ENCODE measurements at regions not wholly inside any gene's neighbourhood (a gene's known extent, or its start where the extent isn't known, plus 50 kb on each side); places are given as distances from the start of the nearest gene placed in this dataset.

DNA sequence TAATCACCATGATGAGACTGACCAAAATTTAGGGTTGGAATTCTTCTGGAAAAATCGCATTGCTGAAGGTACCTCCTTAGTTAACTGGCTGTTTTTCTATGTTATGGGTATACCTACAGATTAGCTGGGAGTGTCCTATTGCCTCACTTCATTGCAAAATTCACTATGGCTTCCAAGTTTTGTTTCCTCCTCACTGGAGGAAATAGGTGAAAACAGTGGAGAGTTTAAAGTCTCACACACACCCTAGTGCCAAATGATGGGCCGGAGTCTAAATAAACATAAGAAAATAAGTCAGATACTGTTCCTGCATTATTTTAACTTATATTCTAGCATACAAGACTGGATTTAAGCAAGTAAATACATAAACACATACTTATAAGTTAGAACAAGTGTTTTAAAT, 98.2 kb downstream of the AHR start:
- no peak overlapping the region for H3K27ac ChIP-seq (ENCODE audit: low read depth, low read length, severe bottlenecking)
- H3K36me3 ChIP-seq (ENCODE audit: control insufficient read depth, insufficient read depth, low read length): no peaks in the 10 kb centered on the region
- H3K4me3 ChIP-seq (ENCODE audit: extremely low read depth, insufficient read depth, low read length, poor library complexity, severe bottlenecking): no peak overlapping the region
- H3K4me1 ChIP-seq (ENCODE audit: control insufficient read depth, insufficient read depth, low read length, poor library complexity, severe bottlenecking): no peaks in the 10 kb centered on the region
- no CpG with 5 or more reads among the region's 2 CpGs for WGBS, 2 experiments (ENCODE audit: insufficient coverage in 2 of 2)
- peaks cover 23% of the 10 kb centered on the region for H3K9me3 ChIP-seq (ENCODE audit: control insufficient read depth, low read length)

DNA sequence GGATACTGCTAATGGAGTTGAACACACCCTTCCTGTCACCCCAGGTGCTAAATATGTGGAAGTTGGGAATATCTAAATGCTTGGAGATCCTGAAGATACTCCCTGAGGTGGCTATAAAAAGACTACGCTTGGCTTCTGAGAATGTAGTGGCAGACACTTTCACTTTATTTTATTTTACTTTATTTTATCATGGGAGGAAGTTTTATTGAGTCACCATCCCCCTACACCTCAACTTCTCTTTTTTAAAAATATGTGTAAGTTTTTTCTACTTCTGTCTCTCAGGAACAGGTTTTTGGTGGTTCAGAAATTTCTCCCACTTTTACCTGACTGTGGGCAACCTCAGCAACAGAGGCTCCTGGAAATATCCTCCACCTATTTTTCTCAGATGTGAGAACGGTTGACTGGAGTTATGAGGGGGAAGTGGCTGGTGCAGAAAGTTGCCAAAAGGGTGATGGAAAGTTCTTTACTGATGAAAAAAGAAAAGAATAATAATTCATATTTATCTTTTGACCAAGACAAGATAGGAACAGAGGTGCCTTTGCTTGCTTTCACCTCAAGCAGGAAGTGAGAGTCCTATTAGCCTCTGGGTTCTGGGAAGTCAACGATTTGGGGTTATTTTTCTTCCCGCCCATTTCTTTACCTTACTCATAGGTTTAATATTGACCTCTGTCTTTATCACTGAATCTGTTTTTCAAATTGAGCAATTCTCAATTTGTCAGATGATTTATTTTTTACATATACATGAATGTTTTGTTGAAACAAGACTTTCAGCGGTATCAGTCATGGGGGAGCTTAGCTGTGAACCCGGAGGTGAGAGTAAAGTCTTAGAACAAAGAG, 103.6 kb downstream of the AHR start:
- Histone ChIP-seq H3K36me3 (ENCODE audit: control insufficient read depth, insufficient read depth, low read length) (no peaks in the 10 kb centered on the region), H3K27ac (ENCODE audit: low read depth, low read length, severe bottlenecking) (no peak overlapping the region)
- 100% methylated on average over 1 to 2 of the region's 6 CpGs for WGBS, 2 experiments (ENCODE audit: insufficient coverage in 2 of 2)

DNA sequence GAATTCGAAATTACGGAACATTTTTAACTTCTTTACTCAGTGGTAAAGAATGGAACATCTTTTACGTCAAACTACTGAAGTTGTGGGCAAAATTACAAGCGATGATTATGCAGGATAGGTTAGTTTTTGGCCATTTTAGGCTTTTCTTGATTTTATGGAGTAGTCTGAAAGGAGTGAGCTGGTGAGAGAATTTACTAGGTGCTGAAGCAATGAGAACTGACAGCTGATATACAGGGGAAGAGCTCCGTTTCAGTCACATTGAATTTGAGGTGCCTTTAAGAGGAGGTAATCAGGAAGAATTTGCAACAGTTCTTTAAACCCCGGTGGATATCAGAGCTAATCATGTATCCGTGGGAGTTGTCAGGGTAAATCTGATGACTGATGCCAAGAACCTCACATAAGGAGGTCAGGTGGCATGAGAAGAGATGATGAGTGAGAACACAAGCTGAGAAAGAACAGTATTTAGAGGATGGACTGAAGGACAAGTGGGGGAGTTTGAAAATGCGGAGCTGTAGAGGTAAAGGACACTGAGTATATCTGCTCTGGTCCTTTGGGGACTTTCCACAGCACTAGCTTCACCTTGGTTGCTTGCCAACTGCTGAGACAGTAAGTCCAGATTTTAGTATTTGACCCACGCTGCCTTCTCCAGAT, 104.3 kb downstream of the AHR start:
- Histone ChIP-seq H3K36me3 (ENCODE audit: control insufficient read depth, insufficient read depth, low read length) (no peaks in the 10 kb centered on the region), H3K9me3 (ENCODE audit: control insufficient read depth, low read length) (no peaks in the 10 kb centered on the region), H3K4me1 (ENCODE audit: control insufficient read depth, insufficient read depth, low read length, poor library complexity, severe bottlenecking) (peaks cover 8% of the 10 kb centered on the region), H3K27ac (ENCODE audit: low read depth, low read length, severe bottlenecking) (no peak overlapping the region), H3K4me3 (ENCODE audit: extremely low read depth, insufficient read depth, low read length, poor library complexity, severe bottlenecking) (no peak overlapping the region)
- WGBS, 2 experiments (ENCODE audit: insufficient coverage in 2 of 2): 94 to 95% methylated on average over 6 of the region's 9 CpGs

More for the DNA sequence above, 103.6 kb downstream of the AHR start:
- Histone ChIP-seq H3K9me3 (ENCODE audit: control insufficient read depth, low read length) (no peaks in the 10 kb centered on the region), H3K4me3 (ENCODE audit: extremely low read depth, insufficient read depth, low read length, poor library complexity, severe bottlenecking) (no peak overlapping the region), H3K4me1 (ENCODE audit: control insufficient read depth, insufficient read depth, low read length, poor library complexity, severe bottlenecking) (peaks cover 8% of the 10 kb centered on the region)

DNA sequence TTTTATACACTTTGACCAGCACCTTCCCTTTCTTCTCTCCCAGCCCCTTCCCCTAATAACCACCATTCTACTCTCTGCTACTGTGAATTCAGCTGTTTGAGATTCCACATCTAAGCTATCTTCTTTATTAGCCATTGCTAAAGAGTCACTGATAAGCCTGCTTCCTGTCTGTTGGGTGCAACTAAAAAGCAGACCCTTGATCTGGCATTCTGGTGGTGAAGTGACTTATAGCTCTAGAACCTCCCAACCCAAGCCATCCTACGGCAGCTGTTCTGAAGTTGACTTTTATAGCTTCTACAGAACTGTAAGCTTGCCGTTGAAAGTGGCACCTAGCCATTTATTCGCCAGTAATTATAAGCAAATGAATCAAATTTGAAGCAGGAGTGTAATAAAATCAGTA, 105.6 kb downstream of the AHR start:
- 100% methylated on average over 1 of the region's 3 CpGs for WGBS, 2 experiments (ENCODE audit: insufficient coverage in 2 of 2)
- Histone ChIP-seq H3K36me3 (ENCODE audit: control insufficient read depth, insufficient read depth, low read length) (no peaks in the 10 kb centered on the region), H3K27ac (ENCODE audit: low read depth, low read length, severe bottlenecking) (no peak overlapping the region), H3K4me1 (ENCODE audit: control insufficient read depth, insufficient read depth, low read length, poor library complexity, severe bottlenecking) (peaks cover 15% of the 10 kb centered on the region), H3K9me3 (ENCODE audit: control insufficient read depth, low read length) (no peaks in the 10 kb centered on the region), H3K4me3 (ENCODE audit: extremely low read depth, insufficient read depth, low read length, poor library complexity, severe bottlenecking) (no peak overlapping the region)

DNA sequence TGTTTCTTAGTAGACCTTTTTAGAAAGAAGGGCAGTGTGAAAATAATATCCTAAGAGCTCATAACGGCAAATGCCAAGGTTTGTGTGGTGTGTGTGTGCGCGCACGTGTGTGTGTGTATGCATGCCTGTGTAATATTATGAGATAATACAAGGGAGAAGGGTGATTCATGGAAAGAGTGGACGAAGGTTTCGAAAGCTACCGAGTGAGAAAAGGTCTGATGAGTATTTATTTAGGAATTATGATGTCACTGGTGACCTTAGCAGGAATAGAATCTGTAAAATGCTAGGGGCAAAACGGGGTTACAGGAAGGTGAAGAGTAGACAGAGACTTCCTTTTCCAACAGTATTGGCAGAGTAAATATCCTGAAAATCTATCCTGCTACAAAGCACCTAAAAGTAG, 107.3 kb downstream of the AHR start:
- Histone ChIP-seq H3K9me3 (ENCODE audit: control insufficient read depth, low read length) (no peaks in the 10 kb centered on the region), H3K36me3 (ENCODE audit: control insufficient read depth, insufficient read depth, low read length) (no peaks in the 10 kb centered on the region), H3K4me3 (ENCODE audit: extremely low read depth, insufficient read depth, low read length, poor library complexity, severe bottlenecking) (no peak overlapping the region), H3K4me1 (ENCODE audit: control insufficient read depth, insufficient read depth, low read length, poor library complexity, severe bottlenecking) (peaks cover 15% of the 10 kb centered on the region), H3K27ac (ENCODE audit: low read depth, low read length, severe bottlenecking) (no peak overlapping the region)
- WGBS, 2 experiments (ENCODE audit: insufficient coverage in 2 of 2): 86 to 87% methylated on average over 7 of the region's 8 CpGs

DNA sequence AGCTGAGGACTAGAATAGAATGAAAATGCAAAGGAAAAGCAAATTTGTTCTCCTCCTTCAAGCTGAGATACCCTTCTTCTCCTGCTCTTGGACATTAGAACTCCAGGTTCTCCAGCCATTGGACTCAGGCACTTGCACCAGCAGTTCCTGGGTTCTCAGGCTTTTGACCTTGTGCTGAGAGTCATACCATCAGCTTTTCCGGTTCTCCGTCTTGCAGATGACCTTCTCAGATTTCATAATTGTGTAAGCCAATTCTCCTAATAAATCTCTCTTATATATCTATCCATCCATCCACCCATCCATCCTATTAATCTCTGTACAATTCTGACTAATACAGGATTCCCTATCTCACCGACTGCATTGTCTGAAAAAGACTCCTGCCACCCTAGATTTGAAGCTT, 108.3 kb downstream of the AHR start:
- no peaks in the 10 kb centered on the region for H3K9me3 ChIP-seq (ENCODE audit: control insufficient read depth, low read length)
- no peak overlapping the region for H3K27ac ChIP-seq (ENCODE audit: low read depth, low read length, severe bottlenecking)
- no peak overlapping the region for H3K4me3 ChIP-seq (ENCODE audit: extremely low read depth, insufficient read depth, low read length, poor library complexity, severe bottlenecking)
- no peaks in the 10 kb centered on the region for H3K36me3 ChIP-seq (ENCODE audit: control insufficient read depth, insufficient read depth, low read length)
- H3K4me1 ChIP-seq (ENCODE audit: control insufficient read depth, insufficient read depth, low read length, poor library complexity, severe bottlenecking): peaks cover 15% of the 10 kb centered on the region
- 96 to 100% methylated on average over 3 of the region's 3 CpGs for WGBS, 2 experiments (ENCODE audit: insufficient coverage in 2 of 2)

DNA sequence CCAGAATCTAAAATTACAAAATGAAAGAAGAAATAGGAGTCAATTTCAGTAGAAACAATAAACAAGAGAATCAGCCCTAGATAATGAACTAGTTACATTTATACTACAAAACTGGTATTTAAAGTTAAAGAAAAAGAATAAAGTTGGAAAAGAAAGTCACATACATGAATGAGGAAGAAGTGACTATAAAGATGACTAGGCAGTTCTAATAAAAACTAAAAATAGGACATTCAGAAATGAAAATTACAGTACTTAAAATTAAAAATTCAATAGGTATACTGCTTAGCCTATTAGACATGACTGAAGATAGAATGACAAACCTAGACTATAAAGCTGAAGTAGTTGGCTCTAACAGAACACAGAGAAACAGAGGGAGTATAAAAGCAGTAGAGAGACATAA, 108.8 kb downstream of the AHR start:
- no peak overlapping the region for H3K4me3 ChIP-seq (ENCODE audit: extremely low read depth, insufficient read depth, low read length, poor library complexity, severe bottlenecking)
- no peaks in the 10 kb centered on the region for H3K9me3 ChIP-seq (ENCODE audit: control insufficient read depth, low read length)
- H3K36me3 ChIP-seq (ENCODE audit: control insufficient read depth, insufficient read depth, low read length): no peaks in the 10 kb centered on the region
- H3K4me1 ChIP-seq (ENCODE audit: control insufficient read depth, insufficient read depth, low read length, poor library complexity, severe bottlenecking): peaks cover 15% of the 10 kb centered on the region
- no peak overlapping the region for H3K27ac ChIP-seq (ENCODE audit: low read depth, low read length, severe bottlenecking)

DNA sequence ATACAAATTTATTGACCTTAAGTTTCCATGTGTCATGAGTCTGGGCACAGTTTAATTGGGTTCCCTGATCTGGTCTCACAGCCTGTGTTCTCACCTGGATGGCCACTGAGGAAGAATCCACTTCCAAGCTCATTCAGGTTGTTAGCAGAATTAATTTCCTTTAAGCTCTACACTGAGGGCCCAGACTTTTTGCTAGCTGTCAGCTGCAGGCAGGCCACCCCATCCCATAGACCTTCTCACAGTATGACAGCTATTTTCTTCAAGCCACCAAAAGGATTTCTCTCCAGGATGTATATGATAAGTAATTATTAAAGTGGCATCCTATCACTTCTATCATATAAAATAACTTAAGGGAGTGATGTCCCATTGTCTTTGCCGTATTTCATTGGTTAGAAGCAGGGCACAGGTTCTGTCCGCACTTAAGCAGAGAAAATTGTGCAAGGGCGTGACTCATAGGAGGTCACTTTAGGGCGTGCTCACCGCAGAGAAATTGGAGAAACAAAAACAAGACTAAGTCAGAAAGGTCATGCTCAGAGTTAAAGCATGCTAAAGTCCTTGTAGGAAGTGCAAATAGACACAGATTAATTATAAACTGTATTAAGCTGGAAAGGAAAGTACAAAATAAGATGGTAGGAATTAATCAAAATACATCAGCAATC, 109.9 kb downstream of the AHR start:
- Histone ChIP-seq H3K36me3 (ENCODE audit: control insufficient read depth, insufficient read depth, low read length) (no peaks in the 10 kb centered on the region), H3K9me3 (ENCODE audit: control insufficient read depth, low read length) (no peaks in the 10 kb centered on the region), H3K4me1 (ENCODE audit: control insufficient read depth, insufficient read depth, low read length, poor library complexity, severe bottlenecking) (peaks cover 15% of the 10 kb centered on the region), H3K27ac (ENCODE audit: low read depth, low read length, severe bottlenecking) (no peak overlapping the region), H3K4me3 (ENCODE audit: extremely low read depth, insufficient read depth, low read length, poor library complexity, severe bottlenecking) (no peak overlapping the region)
- WGBS, 2 experiments (ENCODE audit: insufficient coverage in 2 of 2): 91 to 98% methylated on average over 4 to 5 of the region's 5 CpGs

DNA sequence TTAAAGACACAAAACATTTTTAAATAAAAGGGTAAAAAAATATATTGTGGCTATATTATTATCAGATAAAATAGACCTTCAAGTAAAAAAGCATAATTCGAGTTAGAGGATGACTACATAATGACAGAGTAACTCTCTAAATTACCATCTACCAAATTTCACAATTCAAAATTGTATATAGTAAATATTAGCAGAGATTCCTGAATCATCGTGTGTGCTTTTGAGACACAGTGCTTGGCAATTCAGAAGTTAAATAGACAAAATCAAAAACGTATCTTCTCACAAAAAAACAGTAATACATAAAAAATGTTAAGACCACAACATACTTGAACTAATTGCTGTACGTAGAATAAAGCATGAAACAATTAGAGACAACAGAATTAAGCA, 110.4 kb downstream of the AHR start:
- H3K4me1 ChIP-seq (ENCODE audit: control insufficient read depth, insufficient read depth, low read length, poor library complexity, severe bottlenecking): peaks cover 15% of the 10 kb centered on the region
- H3K27ac ChIP-seq (ENCODE audit: low read depth, low read length, severe bottlenecking): no peak overlapping the region
- no CpG with 5 or more reads among the region's 4 CpGs for WGBS, 2 experiments (ENCODE audit: insufficient coverage in 2 of 2)
- no peak overlapping the region for H3K4me3 ChIP-seq (ENCODE audit: extremely low read depth, insufficient read depth, low read length, poor library complexity, severe bottlenecking)
- H3K36me3 ChIP-seq (ENCODE audit: control insufficient read depth, insufficient read depth, low read length): no peaks in the 10 kb centered on the region
- H3K9me3 ChIP-seq (ENCODE audit: control insufficient read depth, low read length): no peaks in the 10 kb centered on the region

DNA sequence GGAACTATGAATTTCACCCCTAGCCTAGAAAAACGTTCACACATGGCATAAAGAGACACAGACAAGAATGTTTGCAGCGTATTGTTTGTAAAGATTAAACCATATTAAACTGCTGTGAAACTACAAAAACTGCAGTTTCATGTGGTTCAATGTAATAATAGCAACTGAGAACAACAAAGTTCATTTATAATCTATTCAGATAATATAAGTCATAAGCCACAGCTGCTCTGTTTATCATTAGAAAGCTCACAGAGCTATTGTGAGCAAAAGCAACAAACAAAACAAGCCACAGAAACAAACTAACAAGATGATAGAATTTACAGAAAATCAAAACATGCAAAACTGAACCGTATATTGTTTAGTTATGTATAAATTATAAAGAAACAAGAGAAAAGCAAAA, 113.5 kb downstream of the AHR start:
- Histone ChIP-seq H3K4me3 (ENCODE audit: extremely low read depth, insufficient read depth, low read length, poor library complexity, severe bottlenecking) (no peak overlapping the region), H3K36me3 (ENCODE audit: control insufficient read depth, insufficient read depth, low read length) (no peaks in the 10 kb centered on the region), H3K4me1 (ENCODE audit: control insufficient read depth, insufficient read depth, low read length, poor library complexity, severe bottlenecking) (peaks cover 7% of the 10 kb centered on the region), H3K9me3 (ENCODE audit: control insufficient read depth, low read length) (no peaks in the 10 kb centered on the region), H3K27ac (ENCODE audit: low read depth, low read length, severe bottlenecking) (no peak overlapping the region)
- no CpG with 5 or more reads among the region's 3 CpGs for WGBS, 2 experiments (ENCODE audit: insufficient coverage in 2 of 2)

DNA sequence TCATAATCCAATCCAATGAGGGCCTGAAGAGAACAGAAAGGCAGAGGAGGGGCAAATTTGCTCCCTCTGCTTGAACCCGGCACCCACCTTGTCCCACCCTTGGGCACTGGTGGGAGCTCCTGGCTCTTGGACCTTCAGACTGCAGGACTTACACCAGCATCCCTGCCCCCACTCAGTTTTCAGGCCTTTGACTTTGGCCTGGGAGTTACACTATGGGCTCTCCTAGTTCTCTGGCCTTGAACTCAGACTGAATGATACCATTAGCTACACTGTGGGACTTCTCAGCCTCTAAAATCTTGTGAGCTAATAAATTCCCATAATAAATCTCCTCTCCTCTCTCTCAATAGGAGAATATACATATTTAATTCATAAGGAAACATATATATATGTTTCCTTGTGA, 114.4 kb downstream of the AHR start:
- Histone ChIP-seq H3K36me3 (ENCODE audit: control insufficient read depth, insufficient read depth, low read length) (no peaks in the 10 kb centered on the region), H3K4me1 (ENCODE audit: control insufficient read depth, insufficient read depth, low read length, poor library complexity, severe bottlenecking) (peaks cover 7% of the 10 kb centered on the region), H3K9me3 (ENCODE audit: control insufficient read depth, low read length) (no peaks in the 10 kb centered on the region), H3K4me3 (ENCODE audit: extremely low read depth, insufficient read depth, low read length, poor library complexity, severe bottlenecking) (no peak overlapping the region), H3K27ac (ENCODE audit: low read depth, low read length, severe bottlenecking) (no peak overlapping the region)
- WGBS, 2 experiments (ENCODE audit: insufficient coverage in 2 of 2): 100% methylated on average over 1 of the region's 1 CpG
